ENCODE measurements at regions not wholly inside any gene's neighbourhood (a gene's known extent, or its start where the extent isn't known, plus 50 kb on each side); places are given as distances from the start of the nearest gene placed in this dataset.

DNA sequence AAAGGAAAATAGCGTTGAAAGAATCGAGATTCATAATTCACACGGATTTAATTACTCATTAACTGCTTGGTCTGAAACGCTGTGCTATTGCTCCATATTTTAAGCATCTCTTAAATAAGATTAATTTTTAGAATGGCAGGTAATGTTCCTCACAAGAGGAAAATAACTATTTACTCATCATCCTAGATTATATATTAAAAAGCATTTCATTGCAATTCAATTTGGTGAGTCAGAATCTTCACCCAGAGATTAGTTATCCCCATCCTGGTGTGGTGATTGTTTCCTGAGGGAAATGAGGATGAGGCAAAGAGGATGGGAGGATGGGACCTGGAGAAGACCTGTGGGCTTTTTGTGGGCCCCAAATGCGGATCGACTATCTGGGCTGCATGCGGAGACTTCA, 145.5 kb upstream of the MAP1B start:
- TF ChIP-seq, protein P1, sequence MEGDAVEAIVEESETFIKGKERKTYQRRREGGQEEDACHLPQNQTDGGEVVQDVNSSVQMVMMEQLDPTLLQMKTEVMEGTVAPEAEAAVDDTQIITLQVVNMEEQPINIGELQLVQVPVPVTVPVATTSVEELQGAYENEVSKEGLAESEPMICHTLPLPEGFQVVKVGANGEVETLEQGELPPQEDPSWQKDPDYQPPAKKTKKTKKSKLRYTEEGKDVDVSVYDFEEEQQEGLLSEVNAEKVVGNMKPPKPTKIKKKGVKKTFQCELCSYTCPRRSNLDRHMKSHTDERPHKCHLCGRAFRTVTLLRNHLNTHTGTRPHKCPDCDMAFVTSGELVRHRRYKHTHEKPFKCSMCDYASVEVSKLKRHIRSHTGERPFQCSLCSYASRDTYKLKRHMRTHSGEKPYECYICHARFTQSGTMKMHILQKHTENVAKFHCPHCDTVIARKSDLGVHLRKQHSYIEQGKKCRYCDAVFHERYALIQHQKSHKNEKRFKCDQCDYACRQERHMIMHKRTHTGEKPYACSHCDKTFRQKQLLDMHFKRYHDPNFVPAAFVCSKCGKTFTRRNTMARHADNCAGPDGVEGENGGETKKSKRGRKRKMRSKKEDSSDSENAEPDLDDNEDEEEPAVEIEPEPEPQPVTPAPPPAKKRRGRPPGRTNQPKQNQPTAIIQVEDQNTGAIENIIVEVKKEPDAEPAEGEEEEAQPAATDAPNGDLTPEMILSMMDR (conservative IDR thresholded peaks at IDR 0.05 in 1 of 2, IDR thresholded peaks at IDR 0.05 in 1 of 2; ENCODE audit: low read depth in 1 of 2, low read length in 2 of 2) = no peak
- no peak for TF ChIP-seq EZH2 (IDR thresholded peaks at IDR 0.05; ENCODE audit: low read length, missing control alignments)
